Skin epidermis (tissue), 12 donors: ENCODE measurements at regions not wholly inside any gene's neighbourhood (a gene's known extent, or its start where the extent isn't known, plus 50 kb on each side); places are given as distances from the start of the nearest gene placed in this dataset.

ENCODE experiments used
- H3K27ac ChIP-seq, 21 experiments: fragments of 200-600 bp; sonication (generic) in 11 of 21; one replicate each; pipeline ENCODE4 v1.5.0; 2020; ENCODE audit warnings: mild to moderate bottlenecking in 3 of 21, inconsistent platforms in 2 of 21, moderate library complexity in 2 of 21
- H3K4me3 ChIP-seq, 7 experiments: fragments of 200-600 bp; sonication (generic) in 2 of 7; one replicate each; pipeline ENCODE4 v1.5.0; 2020; ENCODE audit warnings: inconsistent platforms in 2 of 7, mild to moderate bottlenecking in 2 of 7, moderate library complexity in 1 of 7

GRCh38 chr10:83908506-83908905 is 230.8 kb upstream of the GHITM start:
- Histone ChIP-seq H3K27ac (no peak overlapping the region), H3K4me3 (no peak overlapping the region)

GRCh38 chr10:83909001-83909400 is 230.3 kb upstream of the GHITM start:
- Histone ChIP-seq H3K4me3 (no peak overlapping the region), H3K27ac (no peak overlapping the region)

- no peak overlapping the region for H3K4me3 ChIP-seq
- no peak overlapping the region for H3K27ac ChIP-seq
Measured at GRCh38 chr10:83915801-83916200, 223.5 kb upstream of the GHITM start.

- H3K27ac ChIP-seq = no peak overlapping the region
- H3K4me3 ChIP-seq = no peak overlapping the region
Measured at GRCh38 chr10:83917537-83918506, 221.5 kb upstream of the GHITM start.

- H3K4me3 ChIP-seq = no peak overlapping the region
- H3K27ac ChIP-seq = no peak overlapping the region
Measured at GRCh38 chr10:83919187-83919586, 220.1 kb upstream of the GHITM start.

- H3K4me3 ChIP-seq = no peak overlapping the region
Measured at GRCh38 chr10:83921984-83922860, 217.1 kb upstream of the GHITM start.

GRCh38 chr10:83925133-83925532 is 214.2 kb upstream of the GHITM start:
- no peak overlapping the region for H3K27ac ChIP-seq
- H3K4me3 ChIP-seq = no peak overlapping the region

More at GRCh38 chr10:83921984-83922860, 217.1 kb upstream of the GHITM start:
- no peak overlapping the region for H3K27ac ChIP-seq

GRCh38 chr10:83926606-83927005 is 212.7 kb upstream of the GHITM start:
- no peak overlapping the region for H3K4me3 ChIP-seq

GRCh38 chr10:83927166-83927565 is 212.1 kb upstream of the GHITM start:
- H3K4me3 ChIP-seq = no peak overlapping the region
- no peak overlapping the region for H3K27ac ChIP-seq

More at GRCh38 chr10:83926606-83927005, 212.7 kb upstream of the GHITM start:
- no peak overlapping the region for H3K27ac ChIP-seq

- no peak overlapping the region for H3K4me3 ChIP-seq
- H3K27ac ChIP-seq = no peak overlapping the region
Measured at GRCh38 chr10:83929399-83929798, 209.9 kb upstream of the GHITM start.

GRCh38 chr10:83931669-83932068 is 207.6 kb upstream of the GHITM start:
- H3K27ac ChIP-seq = no peak overlapping the region
- no peak overlapping the region for H3K4me3 ChIP-seq

- H3K27ac ChIP-seq = no peak overlapping the region
- H3K4me3 ChIP-seq = no peak overlapping the region
Measured at GRCh38 chr10:83932245-83932644, 207.1 kb upstream of the GHITM start.

GRCh38 chr10:83934062-83934461 is 205.2 kb upstream of the GHITM start:
- H3K4me3 ChIP-seq = no peak overlapping the region
- no peak overlapping the region for H3K27ac ChIP-seq

GRCh38 chr10:83934641-83935338 is 204.5 kb upstream of the GHITM start:
- Histone ChIP-seq H3K4me3 (no peak overlapping the region), H3K27ac (no peak overlapping the region)

GRCh38 chr10:83935339-83935736 is 204.0 kb upstream of the GHITM start:
- Histone ChIP-seq H3K27ac (no peak overlapping the region), H3K4me3 (no peak overlapping the region)

GRCh38 chr10:83935911-83936310 is 203.4 kb upstream of the GHITM start:
- Histone ChIP-seq H3K4me3 (no peak overlapping the region), H3K27ac (no peak overlapping the region)

- no peak overlapping the region for H3K4me3 ChIP-seq
- no peak overlapping the region for H3K27ac ChIP-seq
Measured at GRCh38 chr10:83937161-83937560, 202.1 kb upstream of the GHITM start.

GRCh38 chr10:83937826-83938225 is 201.5 kb upstream of the GHITM start:
- Histone ChIP-seq H3K27ac (no peak overlapping the region), H3K4me3 (no peak overlapping the region)

- Histone ChIP-seq H3K27ac (no peak overlapping the region), H3K4me3 (no peak overlapping the region)
Measured at GRCh38 chr10:83941189-83941588, 198.1 kb upstream of the GHITM start.

- no peak overlapping the region for H3K4me3 ChIP-seq
- no peak overlapping the region for H3K27ac ChIP-seq
Measured at GRCh38 chr10:83942410-83942809, 196.9 kb upstream of the GHITM start.
